ENCODE measurements at regions not wholly inside any gene's neighbourhood (a gene's known extent, or its start where the extent isn't known, plus 50 kb on each side); places are given as distances from the start of the nearest gene placed in this dataset.

DNA sequence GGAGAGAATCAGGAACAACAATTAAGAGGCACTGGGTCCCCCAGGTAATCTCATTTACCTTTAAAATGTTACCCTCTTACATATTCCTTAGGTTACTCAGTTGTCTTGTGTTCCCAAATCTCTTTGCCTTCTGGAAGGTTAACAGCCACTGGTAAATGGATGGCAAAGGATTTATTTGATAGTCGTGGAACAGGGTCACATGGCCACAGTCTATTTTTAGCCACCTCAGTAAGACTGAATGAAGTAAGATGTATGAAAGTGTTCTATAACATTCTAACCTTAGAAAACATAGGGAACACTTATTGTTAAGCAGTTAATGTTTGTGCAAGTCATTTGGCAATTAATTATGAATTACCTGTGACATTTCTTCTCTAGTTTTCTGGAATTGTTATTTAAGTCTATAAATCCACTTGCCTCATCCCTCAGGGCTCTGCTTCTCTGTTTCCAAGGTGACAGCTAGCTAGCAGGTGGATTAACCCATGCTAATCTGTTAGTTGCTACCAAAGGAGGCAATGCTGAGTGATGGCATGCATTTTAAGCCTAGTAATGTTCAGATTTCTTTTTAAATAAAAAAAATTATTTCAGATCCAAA lies 211.0 kb downstream of the PIK3C3 start:
- TF ChIP-seq, protein P1, sequence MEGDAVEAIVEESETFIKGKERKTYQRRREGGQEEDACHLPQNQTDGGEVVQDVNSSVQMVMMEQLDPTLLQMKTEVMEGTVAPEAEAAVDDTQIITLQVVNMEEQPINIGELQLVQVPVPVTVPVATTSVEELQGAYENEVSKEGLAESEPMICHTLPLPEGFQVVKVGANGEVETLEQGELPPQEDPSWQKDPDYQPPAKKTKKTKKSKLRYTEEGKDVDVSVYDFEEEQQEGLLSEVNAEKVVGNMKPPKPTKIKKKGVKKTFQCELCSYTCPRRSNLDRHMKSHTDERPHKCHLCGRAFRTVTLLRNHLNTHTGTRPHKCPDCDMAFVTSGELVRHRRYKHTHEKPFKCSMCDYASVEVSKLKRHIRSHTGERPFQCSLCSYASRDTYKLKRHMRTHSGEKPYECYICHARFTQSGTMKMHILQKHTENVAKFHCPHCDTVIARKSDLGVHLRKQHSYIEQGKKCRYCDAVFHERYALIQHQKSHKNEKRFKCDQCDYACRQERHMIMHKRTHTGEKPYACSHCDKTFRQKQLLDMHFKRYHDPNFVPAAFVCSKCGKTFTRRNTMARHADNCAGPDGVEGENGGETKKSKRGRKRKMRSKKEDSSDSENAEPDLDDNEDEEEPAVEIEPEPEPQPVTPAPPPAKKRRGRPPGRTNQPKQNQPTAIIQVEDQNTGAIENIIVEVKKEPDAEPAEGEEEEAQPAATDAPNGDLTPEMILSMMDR (optimal IDR thresholded peaks at IDR 0.05 in 1 of 3, IDR thresholded peaks at IDR 0.05 in 1 of 3, conservative IDR thresholded peaks at IDR 0.05 in 1 of 3; ENCODE audit: extremely low read depth in 1 of 3, insufficient read depth in 2 of 3, low read length in 3 of 3): no peak
- no peak for TF ChIP-seq EZH2 (IDR thresholded peaks at IDR 0.05; ENCODE audit: low read length)
